AG09309 (cell line): ENCODE measurements at regions not wholly inside any gene's neighbourhood (a gene's known extent, or its start where the extent isn't known, plus 50 kb on each side); places are given as distances from the start of the nearest gene placed in this dataset.

Experiments
- DNase-seq: peaks from one replicate; pipeline ENCODE4 v3.0.0-alpha.2; 2010; ENCODE audit warnings: low read depth
- H3K4me3 ChIP-seq: 2 replicates; pipeline ENCODE4 v1.5.1; 2011; ENCODE audit warnings: mild to moderate bottlenecking, low read depth, low read length, moderate library complexity; ENCODE audit not compliant: control insufficient read depth
- TF ChIP-seq, protein P1 (sequence below): IDR thresholded peaks from 2 replicates; pipeline ENCODE4 v1.5.1; 2011; ENCODE audit warnings: mild to moderate bottlenecking, low read depth, low read length, inconsistent platforms; ENCODE audit not compliant: insufficient read depth, control insufficient read depth; ENCODE audit errors: missing control alignments

DNA sequence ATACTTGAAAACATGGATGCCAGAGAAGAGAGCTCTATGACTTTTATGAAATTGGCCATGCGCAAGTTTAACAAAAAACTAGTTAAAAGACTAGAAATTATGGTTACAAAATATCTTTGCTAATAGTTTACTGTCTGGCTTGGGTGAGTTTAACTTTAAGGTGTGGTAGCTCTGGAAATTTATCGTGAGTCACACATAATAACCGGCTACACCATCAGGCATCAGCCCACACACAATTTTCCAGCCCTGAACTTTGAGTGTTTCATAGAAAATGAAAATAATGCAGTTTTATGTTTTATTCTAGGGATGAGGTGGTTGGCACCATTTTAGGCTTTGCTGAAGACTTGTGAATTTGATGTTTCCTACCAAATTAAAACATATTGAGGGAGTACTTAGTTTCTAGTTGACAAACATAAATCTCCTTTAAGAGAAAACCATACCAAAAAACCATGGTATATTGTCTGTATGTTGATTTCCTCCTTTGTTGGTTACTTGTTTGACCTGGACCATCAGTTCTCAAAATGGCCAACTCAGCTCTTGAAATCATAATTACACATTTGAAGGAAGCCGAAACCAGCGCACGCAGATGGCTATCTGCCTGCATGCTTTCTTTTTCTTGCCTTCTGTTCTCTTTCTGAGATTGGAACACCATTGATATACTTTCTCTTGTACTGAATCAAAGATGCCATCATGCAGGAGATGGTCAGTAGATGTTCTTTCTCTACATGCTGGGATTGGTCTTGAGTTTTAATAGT, 125.1 kb downstream of the AKAP11 start:
- DNase-seq: no peak
- no peak overlapping the region for H3K4me3 ChIP-seq
- TF ChIP-seq, protein P1, sequence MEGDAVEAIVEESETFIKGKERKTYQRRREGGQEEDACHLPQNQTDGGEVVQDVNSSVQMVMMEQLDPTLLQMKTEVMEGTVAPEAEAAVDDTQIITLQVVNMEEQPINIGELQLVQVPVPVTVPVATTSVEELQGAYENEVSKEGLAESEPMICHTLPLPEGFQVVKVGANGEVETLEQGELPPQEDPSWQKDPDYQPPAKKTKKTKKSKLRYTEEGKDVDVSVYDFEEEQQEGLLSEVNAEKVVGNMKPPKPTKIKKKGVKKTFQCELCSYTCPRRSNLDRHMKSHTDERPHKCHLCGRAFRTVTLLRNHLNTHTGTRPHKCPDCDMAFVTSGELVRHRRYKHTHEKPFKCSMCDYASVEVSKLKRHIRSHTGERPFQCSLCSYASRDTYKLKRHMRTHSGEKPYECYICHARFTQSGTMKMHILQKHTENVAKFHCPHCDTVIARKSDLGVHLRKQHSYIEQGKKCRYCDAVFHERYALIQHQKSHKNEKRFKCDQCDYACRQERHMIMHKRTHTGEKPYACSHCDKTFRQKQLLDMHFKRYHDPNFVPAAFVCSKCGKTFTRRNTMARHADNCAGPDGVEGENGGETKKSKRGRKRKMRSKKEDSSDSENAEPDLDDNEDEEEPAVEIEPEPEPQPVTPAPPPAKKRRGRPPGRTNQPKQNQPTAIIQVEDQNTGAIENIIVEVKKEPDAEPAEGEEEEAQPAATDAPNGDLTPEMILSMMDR: no peak

DNA sequence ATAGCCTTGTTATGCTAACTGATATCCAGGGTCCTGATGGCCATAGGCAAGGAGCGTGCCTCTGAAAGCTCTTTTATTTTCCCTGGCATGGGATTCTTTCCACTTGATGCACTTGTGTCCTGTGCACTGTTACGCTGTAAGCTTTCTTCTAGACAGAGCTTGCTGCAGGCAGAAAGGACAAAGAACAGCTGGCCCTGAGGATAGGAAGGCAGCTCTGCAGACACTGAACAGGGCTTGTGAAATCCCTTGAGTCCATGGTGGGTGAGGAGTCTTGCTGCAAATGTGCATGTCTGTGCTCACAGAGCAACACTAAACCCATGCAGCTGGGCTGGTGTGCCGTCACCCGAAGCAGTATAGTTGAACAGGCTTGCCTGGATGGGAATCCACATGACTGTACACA, 126.6 kb downstream of the AKAP11 start:
- H3K4me3 ChIP-seq: no peak overlapping the region
- no peak for DNase-seq
- TF ChIP-seq, protein P1: no peak

DNA sequence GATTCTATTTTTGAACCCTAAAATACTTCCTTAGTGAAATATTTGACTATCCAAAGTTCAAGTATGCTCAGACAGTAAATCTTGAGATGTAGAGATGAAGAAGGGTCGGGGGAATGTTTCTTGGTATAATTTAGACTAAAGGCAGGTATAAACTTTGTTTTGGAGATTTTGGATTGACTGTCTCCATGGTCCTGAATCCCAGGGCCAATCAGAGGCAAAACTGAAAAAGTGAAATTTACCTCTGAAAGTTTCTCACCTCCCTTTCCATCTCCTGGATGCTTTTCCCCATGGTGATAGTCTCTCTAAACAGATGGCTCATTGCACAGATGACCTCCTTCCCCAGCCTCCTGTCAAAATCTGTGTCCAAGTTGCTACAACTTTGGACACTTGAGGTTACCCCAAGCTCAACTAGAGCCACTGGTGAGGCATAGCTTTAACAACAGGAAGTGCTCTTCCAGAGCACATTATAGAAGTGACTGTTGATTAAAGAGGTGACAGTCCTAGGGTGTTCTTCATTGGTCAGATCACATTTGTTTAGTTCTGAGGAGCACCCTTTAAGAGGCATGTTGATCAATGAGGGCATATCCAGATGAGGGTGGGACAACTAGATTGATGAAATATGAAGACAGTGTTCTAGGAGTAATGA, 128.4 kb downstream of the AKAP11 start:
- TF ChIP-seq, protein P1: no peak
- DNase-seq: no peak
- H3K4me3 ChIP-seq: no peak overlapping the region

DNA sequence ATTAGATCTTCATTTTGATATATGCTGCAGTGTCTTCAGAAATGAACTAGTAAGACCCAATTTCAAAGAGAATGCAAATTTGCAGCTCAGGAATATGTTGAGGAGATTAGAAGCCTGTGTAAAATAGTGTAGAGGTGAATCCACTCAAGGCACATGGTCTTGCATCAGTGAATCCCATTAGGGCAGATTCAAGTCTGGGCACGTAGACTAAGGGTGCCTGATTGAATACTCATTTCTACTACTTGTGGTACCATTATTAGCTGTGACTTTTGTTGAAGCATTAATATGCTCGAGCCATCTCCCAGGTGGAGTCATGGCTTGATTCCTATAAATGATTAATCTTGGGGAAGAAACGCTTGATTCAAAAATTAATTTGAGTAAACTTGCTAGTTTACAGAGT, 129.4 kb downstream of the AKAP11 start:
- no peak for DNase-seq
- TF ChIP-seq, protein P1: no peak
- no peak overlapping the region for H3K4me3 ChIP-seq

DNA sequence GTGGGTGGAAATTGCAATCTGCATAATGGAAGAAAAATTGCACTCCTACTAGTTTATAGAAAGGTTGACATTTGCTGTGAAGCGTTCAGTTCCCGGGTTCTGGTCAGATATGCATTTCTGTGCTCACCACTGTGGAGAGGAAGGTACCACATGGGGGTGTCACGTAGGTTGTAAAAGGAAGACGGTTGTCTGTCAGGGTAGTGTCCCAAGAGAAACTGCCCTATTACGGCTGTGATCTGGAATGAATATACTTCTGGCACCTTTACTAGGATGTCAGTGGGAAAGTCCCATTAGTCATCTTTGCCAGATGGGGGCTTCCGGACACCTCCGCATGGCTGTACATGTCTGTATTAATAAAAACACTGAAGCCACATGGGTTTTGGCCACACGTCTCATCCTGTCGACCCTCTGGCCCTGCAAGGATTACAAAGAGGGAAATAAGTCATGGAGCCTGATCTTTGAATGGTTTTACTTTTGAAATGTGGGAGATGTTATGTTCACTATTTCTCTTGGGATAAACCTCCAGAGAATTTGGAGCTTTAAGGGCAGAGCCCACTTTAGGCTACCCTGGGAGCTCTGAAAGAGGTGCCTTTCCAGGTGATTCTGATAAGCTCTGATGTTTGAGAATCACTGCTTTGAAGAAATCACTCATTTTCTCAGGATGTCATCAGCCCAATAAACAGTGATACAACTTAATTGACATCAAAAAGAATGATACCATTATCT, 133.9 kb downstream of the AKAP11 start:
- TF ChIP-seq, protein P1: no peak
- DNase-seq: no peak
- H3K4me3 ChIP-seq: no peak overlapping the region

DNA sequence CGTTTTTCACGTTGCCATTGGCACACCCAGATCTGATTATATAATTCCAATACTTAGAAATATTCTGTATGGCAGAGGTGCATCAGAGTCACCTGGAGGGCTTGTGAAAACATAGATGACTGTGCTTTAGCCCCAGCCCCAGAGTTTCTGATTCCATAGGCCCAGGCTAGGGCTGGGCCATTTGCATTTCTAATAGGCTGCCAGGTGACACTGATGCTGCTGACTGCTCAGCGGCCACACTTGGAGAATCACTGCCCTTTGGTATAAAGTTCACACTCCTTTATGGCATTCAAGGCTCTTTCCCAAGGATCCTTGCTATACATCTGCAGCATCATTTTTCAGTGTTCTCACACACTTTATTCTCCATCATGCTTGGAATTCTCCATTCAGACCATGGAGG, 137.1 kb downstream of the AKAP11 start:
- no peak for DNase-seq
- TF ChIP-seq, protein P1: no peak
- no peak overlapping the region for H3K4me3 ChIP-seq
